Left ventricle myocardium superior (tissue), 1 donor: ENCODE measurements at regions not wholly inside any gene's neighbourhood (a gene's known extent, or its start where the extent isn't known, plus 50 kb on each side); places are given as distances from the start of the nearest gene placed in this dataset.
"Not testable (repeated sequence)": the region's sequence is repeated elsewhere in the genome, so short reads cannot be mapped to it uniquely, and the experiment has no call there.

Source experiments
- ATAC-seq: fragments of 200-7000 bp; cut with Tn5 transposase; one replicate; pipeline ENCODE4 v1.9.1; 2020; ENCODE audit warnings: mild to moderate bottlenecking, moderate library complexity
- DNase-seq: peaks from one replicate; pipeline ENCODE4 v3.0.0-alpha.2; 2020
- intact Hi-C: fragments of 100-400 bp; cut with micrococcal nuclease; formaldehyde crosslinking; loops from one replicate; pipeline ENCODE4 v1.11.0; 2022
- donor health status: DM: no; HTN: yes; CAD: no; lungs with severe emphysema.

- ATAC-seq, result no peak
- no peak for DNase-seq
- intact Hi-C loops, result no loop called here
These were observed 169.6 kb upstream of the MXRA5 start for GRCh38 chrX:3516051-3516541.

- DNase-seq (no peak), ATAC-seq (no peak)
- intact Hi-C loops, result no loop called here
These were observed 168.5 kb upstream of the MXRA5 start for GRCh38 chrX:3514996-3515395.

GRCh38 chrX:3512150-3512549 is 165.7 kb upstream of the MXRA5 start:
- ATAC-seq, DNase-seq, intact Hi-C loops: not testable (repeated sequence)

GRCh38 chrX:3509934-3510333 is 163.5 kb upstream of the MXRA5 start:
- ATAC-seq (no peak), DNase-seq (no peak)
- intact Hi-C loops, result no loop called here

GRCh38 chrX:3504916-3505315 is 158.5 kb upstream of the MXRA5 start:
- no peak for ATAC-seq
- DNase-seq, result no peak
- intact Hi-C loops, result no loop called here

- intact Hi-C loops, result no loop called here
- peak; percentile 24 for ATAC-seq
- DNase-seq, result peak; percentile 29
These were observed 155.5 kb upstream of the MXRA5 start for GRCh38 chrX:3501833-3502535.

- DNase-seq, intact Hi-C loops, ATAC-seq: not testable (repeated sequence)
These were observed 149.7 kb upstream of the MXRA5 start for GRCh38 chrX:3495836-3496769.

GRCh38 chrX:3493605-3494004 is 147.2 kb upstream of the MXRA5 start:
- intact Hi-C loops, result no loop called here
- no peak for DNase-seq
- no peak for ATAC-seq

- intact Hi-C loops, result no loop called here
- DNase-seq (no peak), ATAC-seq (no peak)
These were observed 139.3 kb upstream of the MXRA5 start for GRCh38 chrX:3485727-3486126.

- intact Hi-C loops, result no loop called here
- ATAC-seq (no peak), DNase-seq (no peak)
These were observed 132.6 kb upstream of the MXRA5 start for GRCh38 chrX:3479026-3479425.

- intact Hi-C loops, result no loop called here
- DNase-seq, result no peak
- ATAC-seq, result no peak
These were observed 130.5 kb upstream of the MXRA5 start for GRCh38 chrX:3476973-3477372.

- DNase-seq, ATAC-seq, intact Hi-C loops: not testable (repeated sequence)
These were observed 123.8 kb upstream of the MXRA5 start for GRCh38 chrX:3470211-3470679.

- ATAC-seq (no peak), DNase-seq (no peak)
- intact Hi-C loops, result no loop called here
These were observed 121.6 kb upstream of the MXRA5 start for GRCh38 chrX:3468031-3468430.

GRCh38 chrX:3465017-3465416 is 118.6 kb upstream of the MXRA5 start:
- intact Hi-C loops, result no loop called here
- DNase-seq (no peak), ATAC-seq (no peak)

GRCh38 chrX:3462166-3462508 is 115.7 kb upstream of the MXRA5 start:
- intact Hi-C loops, result no loop called here
- DNase-seq, result no peak
- no peak for ATAC-seq

GRCh38 chrX:3461397-3462165 is 115.1 kb upstream of the MXRA5 start:
- ATAC-seq (no peak), DNase-seq (no peak)
- intact Hi-C loops, result no loop called here

GRCh38 chrX:3455796-3456195 is 109.3 kb upstream of the MXRA5 start:
- DNase-seq, result no peak
- no peak for ATAC-seq
- intact Hi-C loops, result no loop called here

- ATAC-seq, result no peak
- no peak for DNase-seq
- intact Hi-C loops, result no loop called here
These were observed 105.1 kb upstream of the MXRA5 start for GRCh38 chrX:3451571-3451970.

GRCh38 chrX:3450881-3451570 is 104.6 kb upstream of the MXRA5 start:
- ATAC-seq, result peak; percentile 33
- DNase-seq, result no peak
- intact Hi-C loops, result no loop called here
